Endothelial cell of umbilical vein (primary cell): ENCODE measurements at regions not wholly inside any gene's neighbourhood (a gene's known extent, or its start where the extent isn't known, plus 50 kb on each side); places are given as distances from the start of the nearest gene placed in this dataset.

Experiments
- BruUV-seq: library from RNA; stranded (reverse); fragments of 400-500 nt; replicated peaks from 2 replicates; lab custom pipeline; 2021; lab: Mats Ljungman, UMichigan
- CTCF ChIA-PET: fragments of 300-600, 350-600 bp; sonication (Branson Sonifier 250); formaldehyde crosslinking; loops from one replicate; lab custom pipeline; 2021; ENCODE audit warnings: antibody characterized with exemption, inconsistent platforms; lab: Charles Lee
- POLR2A ChIA-PET: fragments of 300-600, 350-600 bp; sonication (Branson Sonifier 250); formaldehyde crosslinking; loops from one replicate; lab custom pipeline; 2021; ENCODE audit warnings: antibody characterized with exemption, inconsistent platforms; lab: Charles Lee
- DNase-seq: peaks from one replicate; pipeline ENCODE4 v3.0.0-alpha.2; 2011; ENCODE audit warnings: low read depth, low spot score
- FAIRE-seq: peaks from 2 replicates; lab custom pipeline; 2011; peaks lifted over from hg19 to GRCh38; lab: Jason Lieb, UNC
- H2AFZ ChIP-seq: 2 replicates; pipeline ENCODE4 v1.6.0; 2012; ENCODE audit warnings: low read depth, low read length, control low read depth, inconsistent platforms
- H3K27ac ChIP-seq: 2 replicates; pipeline ENCODE4 v1.5.1; 2011; ENCODE audit warnings: low read depth, mild to moderate bottlenecking, control low read depth, low read length, moderate library complexity; ENCODE audit not compliant: insufficient read depth
- H3K27me3 ChIP-seq, 2 experiments: 2 replicates each; pipeline versions ENCODE4 v1.6.0 to v1.6.1; 2011; ENCODE audit warnings: low read length in 2 of 2, mixed read lengths in 1 of 2; ENCODE audit not compliant: control insufficient read depth in 2 of 2, insufficient read depth in 2 of 2
- H3K36me3 ChIP-seq, 2 experiments: 2 replicates in 1 of 2; 3 replicates in 1 of 2; pipeline ENCODE4 v1.5.1; 2011; ENCODE audit warnings: low read length in 2 of 2, mild to moderate bottlenecking in 1 of 2, moderate library complexity in 1 of 2; ENCODE audit not compliant: control insufficient read depth in 2 of 2, insufficient read depth in 2 of 2; ENCODE audit errors: extremely low read depth in 1 of 2
- H3K4me1 ChIP-seq: 3 replicates; pipeline ENCODE4 v1.5.1; 2011; ENCODE audit warnings: mild to moderate bottlenecking, low read length; ENCODE audit not compliant: control insufficient read depth, insufficient read depth; ENCODE audit errors: extremely low read depth
- H3K4me2 ChIP-seq: 2 replicates; pipeline ENCODE4 v1.6.1; 2011; ENCODE audit warnings: low read length, control low read depth, mixed read lengths; ENCODE audit not compliant: insufficient read depth
- H3K4me3 ChIP-seq, 3 experiments: fragments of 200-600 bp in 1 of 3; sonication (generic), shearing (Covaris generic) in 1 of 3; replicated peaks in 1 of 3; 2 replicates each; pipeline ENCODE4 v1.5.1; 2011 to 2016; ENCODE audit warnings: control low read depth in 3 of 3, low read length in 3 of 3, mild to moderate bottlenecking in 2 of 3, inconsistent platforms in 1 of 3, low read depth in 1 of 3, moderate library complexity in 1 of 3; ENCODE audit not compliant: insufficient read depth in 1 of 3
- H3K79me2 ChIP-seq: 2 replicates; pipeline ENCODE4 v1.6.0; 2012; ENCODE audit warnings: low read length, inconsistent platforms; ENCODE audit not compliant: control insufficient read depth, insufficient read depth
- H3K9ac ChIP-seq: replicated peaks from 2 replicates; pipeline ENCODE3; 2011; ENCODE audit warnings: low read length, control low read depth; ENCODE audit not compliant: insufficient read depth; ENCODE audit errors: extremely low read depth
- H3K9me1 ChIP-seq: replicated peaks from 3 replicates; pipeline ENCODE4 v1.6.0; 2011; ENCODE audit warnings: mild to moderate bottlenecking, low read length; ENCODE audit not compliant: control insufficient read depth, insufficient read depth; ENCODE audit errors: extremely low read depth
- H3K9me3 ChIP-seq: replicated peaks from 2 replicates; pipeline ENCODE4 v1.5.1; 2012; ENCODE audit warnings: low read length, inconsistent platforms; ENCODE audit not compliant: control insufficient read depth, insufficient read depth
- H4K20me1 ChIP-seq: replicated peaks from 2 replicates; pipeline ENCODE3; 2011; ENCODE audit warnings: mild to moderate bottlenecking, low read length; ENCODE audit not compliant: control insufficient read depth, insufficient read depth; ENCODE audit errors: extremely low read depth
- EZH2 ChIP-seq: IDR thresholded peaks from 2 replicates; pipeline ENCODE4 v1.6.1; 2012; ENCODE audit warnings: borderline replicate concordance, low read depth, mild to moderate bottlenecking, moderate library complexity, low read length, inconsistent platforms; ENCODE audit not compliant: severe bottlenecking
- FOS ChIP-seq: IDR thresholded peaks from 2 replicates; pipeline ENCODE4 v1.6.1; 2011; ENCODE audit warnings: mild to moderate bottlenecking, low read length, moderate library complexity, borderline replicate concordance; ENCODE audit not compliant: insufficient read depth
- GATA2 ChIP-seq: IDR thresholded peaks from 2 replicates; pipeline ENCODE4 v1.7.0; 2011; ENCODE audit warnings: low read depth, mild to moderate bottlenecking, moderate library complexity, mixed read lengths, low read length; ENCODE audit not compliant: insufficient read length, insufficient read depth
- JUN ChIP-seq: IDR thresholded peaks from 2 replicates; pipeline ENCODE4 v1.6.1; 2011; ENCODE audit warnings: borderline replicate concordance, low read depth; ENCODE audit not compliant: insufficient read length, insufficient read depth
- MYC ChIP-seq: IDR thresholded peaks from one replicate; pipeline ENCODE4 v1.6.1; 2011; ENCODE audit warnings: mild to moderate bottlenecking, low read depth, low read length
- POLR2A ChIP-seq: IDR thresholded peaks from 2 replicates; pipeline ENCODE4 v1.6.1; 2012; ENCODE audit warnings: low read depth, mild to moderate bottlenecking, control low read depth, low read length
- POLR2AphosphoS5 ChIP-seq: IDR thresholded peaks from 2 replicates; pipeline ENCODE4 v1.6.1; 2012; ENCODE audit warnings: low read depth, mild to moderate bottlenecking, control low read depth, low read length, moderate library complexity; ENCODE audit not compliant: insufficient read depth
- dilution Hi-C: fragments of 300-500 bp; cut with MboI; formaldehyde crosslinking; loops from one replicate; pipeline ENCODE4 v1.15.0; 2019; ENCODE audit warnings: low sequenced_read_pairs; ENCODE audit not compliant: extremely low pct_ligation_motif_present
- intact Hi-C: fragments of 100-400 bp; cut with micrococcal nuclease; formaldehyde crosslinking; loops from one replicate; pipeline ENCODE4 v1.10.0; 2022
- TF ChIP-seq, protein P1 (sequence below), 2 donors: IDR thresholded peaks; 1 replicate in 1 of 2; 2 replicates in 1 of 2; pipeline ENCODE4 v1.5.1; 2011; ENCODE audit warnings: low read length in 2 of 2, mild to moderate bottlenecking in 2 of 2, moderate library complexity in 2 of 2, control low read depth in 1 of 2, inconsistent platforms in 1 of 2, low read depth in 1 of 2; ENCODE audit not compliant: insufficient read depth in 1 of 2; ENCODE audit errors: extremely low read depth in 1 of 2
- TF ChIP-seq, protein P2 (sequence below): IDR thresholded peaks from 2 replicates; pipeline ENCODE4 v1.6.1; 2011; ENCODE audit not compliant: insufficient read depth, insufficient read length

DNA sequence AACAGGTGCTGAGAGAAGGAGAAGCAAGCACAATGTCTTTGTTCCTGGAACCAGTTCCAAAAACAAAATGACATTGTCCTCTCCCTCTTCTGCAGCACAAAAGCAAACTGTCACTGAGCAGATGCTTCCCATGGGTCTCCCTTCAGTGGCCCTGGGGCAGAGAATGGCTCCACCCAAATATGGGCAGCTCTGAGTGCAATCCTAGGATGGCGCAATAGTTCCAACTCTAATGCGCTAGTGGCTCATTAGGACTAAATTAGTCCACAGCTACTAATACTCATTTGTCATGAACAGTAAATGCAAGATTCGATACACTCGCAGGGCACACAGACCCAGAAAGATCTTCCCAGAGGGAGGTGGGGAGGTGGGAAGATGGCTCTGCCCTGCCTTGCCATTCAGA lies 205.2 kb upstream of the CHAC2 start:
- FAIRE-seq (no peak), DNase-seq (no peak)
- Histone ChIP-seq H3K4me1 (no peaks in the 10 kb centered on the region), H3K9ac (no peak overlapping the region), H3K27me3 (no peaks in the 10 kb centered on the region), H4K20me1 (no peaks in the 10 kb centered on the region), H3K9me3 (no peaks in the 10 kb centered on the region), H3K4me2 (no peak overlapping the region), H2AFZ (no peak overlapping the region), H3K79me2 (no peaks in the 10 kb centered on the region), H3K27ac (no peak overlapping the region), H3K36me3 (no peaks in the 10 kb centered on the region), H3K9me1 (no peaks in the 10 kb centered on the region), H3K4me3 (no peak overlapping the region)
- ChIA-PET CTCF (no interaction called here), POLR2A (no interaction called here)
- intact Hi-C loops (no loop called here), dilution Hi-C loops (no loop called here)
- no peak for TF ChIP-seq GATA2
- BruUV-seq: no TSS peak

DNA sequence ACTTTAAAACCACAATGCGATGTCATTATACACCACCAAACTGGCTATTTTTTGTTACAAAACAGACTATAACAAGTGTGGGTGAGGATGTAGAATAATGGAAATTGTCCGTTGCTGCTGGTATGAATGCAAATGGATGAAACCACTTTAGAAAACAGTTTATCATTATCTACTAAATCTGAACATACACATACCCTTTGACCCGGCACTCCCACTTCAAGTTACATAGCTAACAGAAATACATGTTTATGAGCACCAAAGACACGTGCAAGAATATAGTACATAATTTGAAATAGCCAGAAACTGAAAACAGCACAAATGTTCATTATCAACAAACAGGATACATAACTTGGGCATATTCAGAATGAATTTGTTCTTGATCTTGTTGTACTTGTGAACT lies 206.4 kb upstream of the CHAC2 start:
- TF ChIP-seq POLR2A (no peak), MYC (no peak), JUN (no peak), FOS (no peak), POLR2AphosphoS5 (no peak), EZH2 (no peak), GATA2 (no peak)
- TF ChIP-seq, protein P1, sequence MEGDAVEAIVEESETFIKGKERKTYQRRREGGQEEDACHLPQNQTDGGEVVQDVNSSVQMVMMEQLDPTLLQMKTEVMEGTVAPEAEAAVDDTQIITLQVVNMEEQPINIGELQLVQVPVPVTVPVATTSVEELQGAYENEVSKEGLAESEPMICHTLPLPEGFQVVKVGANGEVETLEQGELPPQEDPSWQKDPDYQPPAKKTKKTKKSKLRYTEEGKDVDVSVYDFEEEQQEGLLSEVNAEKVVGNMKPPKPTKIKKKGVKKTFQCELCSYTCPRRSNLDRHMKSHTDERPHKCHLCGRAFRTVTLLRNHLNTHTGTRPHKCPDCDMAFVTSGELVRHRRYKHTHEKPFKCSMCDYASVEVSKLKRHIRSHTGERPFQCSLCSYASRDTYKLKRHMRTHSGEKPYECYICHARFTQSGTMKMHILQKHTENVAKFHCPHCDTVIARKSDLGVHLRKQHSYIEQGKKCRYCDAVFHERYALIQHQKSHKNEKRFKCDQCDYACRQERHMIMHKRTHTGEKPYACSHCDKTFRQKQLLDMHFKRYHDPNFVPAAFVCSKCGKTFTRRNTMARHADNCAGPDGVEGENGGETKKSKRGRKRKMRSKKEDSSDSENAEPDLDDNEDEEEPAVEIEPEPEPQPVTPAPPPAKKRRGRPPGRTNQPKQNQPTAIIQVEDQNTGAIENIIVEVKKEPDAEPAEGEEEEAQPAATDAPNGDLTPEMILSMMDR (IDR thresholded peaks at IDR 0.05; ENCODE audit: extremely low read depth in 1 of 2, insufficient read depth in 1 of 2, low read depth in 1 of 2, low read length in 2 of 2): no peak
- TF ChIP-seq, protein P2, sequence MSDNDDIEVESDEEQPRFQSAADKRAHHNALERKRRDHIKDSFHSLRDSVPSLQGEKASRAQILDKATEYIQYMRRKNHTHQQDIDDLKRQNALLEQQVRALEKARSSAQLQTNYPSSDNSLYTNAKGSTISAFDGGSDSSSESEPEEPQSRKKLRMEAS: no peak
- Histone ChIP-seq H3K4me3 (no peak overlapping the region), H3K27me3 (no peaks in the 10 kb centered on the region), H2AFZ (no peak overlapping the region), H3K79me2 (no peaks in the 10 kb centered on the region), H3K9me3 (no peaks in the 10 kb centered on the region), H3K9ac (no peak overlapping the region), H3K4me1 (no peaks in the 10 kb centered on the region), H3K9me1 (no peaks in the 10 kb centered on the region), H3K27ac (no peak overlapping the region), H3K36me3 (no peaks in the 10 kb centered on the region), H3K4me2 (no peak overlapping the region), H4K20me1 (no peaks in the 10 kb centered on the region)
- dilution Hi-C loops (no loop called here), intact Hi-C loops (no loop called here)
- DNase-seq (no peak), FAIRE-seq (no peak)
- CTCF ChIA-PET: no interaction called here
- BruUV-seq: no TSS peak
- POLR2A ChIA-PET: no interaction called here
